ENCODE measurements at regions not wholly inside any gene's neighbourhood (a gene's known extent, or its start where the extent isn't known, plus 50 kb on each side); places are given as distances from the start of the nearest gene placed in this dataset.

- Histone ChIP-seq H3K9me3 (no peaks in the 10 kb centered on the region), H3K27me3 (no peaks in the 10 kb centered on the region), H3K4me3 (no peak overlapping the region), H3K36me3 (no peaks in the 10 kb centered on the region), H3K27ac (no peak overlapping the region), H3K4me1 (peaks cover 0 to 20% (median 0%) of the 10 kb centered on the region in 3 donors)
- no peak for ATAC-seq
- 69 to 90% methylated on average over 2 of the region's 3 CpGs for WGBS, 2 donors (ENCODE audit: low coverage in 1 of 2)
- no peak for TF ChIP-seq POLR2A (IDR thresholded peaks at IDR 0.05)
- no peak for TF ChIP-seq CTCF (IDR thresholded peaks at IDR 0.05)
- no peak for TF ChIP-seq POLR2AphosphoS5 (IDR thresholded peaks at IDR 0.05)
- no peak for TF ChIP-seq EP300 (IDR thresholded peaks at IDR 0.05)
These were observed 789.0 kb downstream of the DIAPH3 start for GRCh38 chr13:59374691-59375090.

- WGBS, 2 donors (ENCODE audit: low coverage in 1 of 2), result 42 to 45% methylated on average over 1 of the region's 1 CpG
- no peak for ATAC-seq
- H3K27ac ChIP-seq, result no peak overlapping the region
- TF ChIP-seq POLR2A (IDR thresholded peaks at IDR 0.05) (no peak), CTCF (IDR thresholded peaks at IDR 0.05) (no peak), POLR2AphosphoS5 (IDR thresholded peaks at IDR 0.05) (no peak), EP300 (IDR thresholded peaks at IDR 0.05) (no peak)
- H3K9me3 ChIP-seq, result peaks cover 0 to 5% (median 0%) of the 10 kb centered on the region in 3 donors
- H3K27me3 ChIP-seq, result no peaks in the 10 kb centered on the region
- H3K4me3 ChIP-seq, result no peak overlapping the region
- no peaks in the 10 kb centered on the region for H3K36me3 ChIP-seq
- no peaks in the 10 kb centered on the region for H3K4me1 ChIP-seq
These were observed 779.6 kb downstream of the DIAPH3 start for GRCh38 chr13:59384154-59384553.

GRCh38 chr13:59391696-59392095, 772.0 kb downstream of the DIAPH3 start:
- Histone ChIP-seq H3K9me3 (peaks cover 0 to 5% (median 0%) of the 10 kb centered on the region in 3 donors), H3K4me3 (no peak overlapping the region), H3K27me3 (no peaks in the 10 kb centered on the region), H3K36me3 (no peaks in the 10 kb centered on the region), H3K27ac (no peak overlapping the region), H3K4me1 (peaks cover 0 to 7% (median 0%) of the 10 kb centered on the region in 3 donors)
- TF ChIP-seq POLR2A (IDR thresholded peaks at IDR 0.05), result no peak
- TF ChIP-seq CTCF (IDR thresholded peaks at IDR 0.05), result peak; percentile 64 to 83 (median 78)
- peak; percentile 60 for ATAC-seq
- WGBS, 2 donors (ENCODE audit: low coverage in 1 of 2), result 30 to 43% methylated on average over 2 of the region's 2 CpGs

DNA sequence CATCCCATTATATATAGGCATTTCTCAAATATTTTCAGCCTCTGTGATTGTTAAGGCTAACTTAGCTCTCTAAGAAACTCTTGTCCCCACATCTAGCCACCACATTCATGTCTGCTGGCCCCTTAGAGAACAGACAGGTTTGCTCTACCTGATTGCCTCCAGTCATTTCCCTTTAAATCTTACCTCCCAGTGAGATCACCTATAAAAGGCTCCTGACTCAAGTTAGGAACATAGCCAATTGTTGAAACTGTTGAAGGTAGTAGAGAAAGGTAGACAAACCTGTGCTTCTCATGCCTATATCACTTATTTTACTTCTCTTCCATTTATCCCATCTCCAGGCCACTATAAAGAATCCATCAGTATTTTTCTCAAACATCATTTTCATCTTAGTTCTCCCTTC, 771.4 kb downstream of the DIAPH3 start:
- Histone ChIP-seq H3K4me3 (no peak overlapping the region), H3K27ac (no peak overlapping the region), H3K27me3 (no peaks in the 10 kb centered on the region), H3K9me3 (peaks cover 0 to 5% (median 0%) of the 10 kb centered on the region in 3 donors), H3K36me3 (no peaks in the 10 kb centered on the region), H3K4me1 (peaks cover 0 to 7% (median 0%) of the 10 kb centered on the region in 3 donors)
- no peak for TF ChIP-seq CTCF (IDR thresholded peaks at IDR 0.05)
- TF ChIP-seq EP300 (IDR thresholded peaks at IDR 0.05), result no peak
- TF ChIP-seq POLR2A (IDR thresholded peaks at IDR 0.05), result no peak
- no peak for TF ChIP-seq POLR2AphosphoS5 (IDR thresholded peaks at IDR 0.05)
- ATAC-seq, result no peak

- Histone ChIP-seq H3K27me3 (no peaks in the 10 kb centered on the region), H3K9me3 (no peaks in the 10 kb centered on the region), H3K36me3 (no peaks in the 10 kb centered on the region), H3K4me3 (no peak overlapping the region), H3K4me1 (peaks cover 0 to 17% (median 5%) of the 10 kb centered on the region in 3 donors), H3K27ac (no peak overlapping the region)
- TF ChIP-seq POLR2A (IDR thresholded peaks at IDR 0.05), result no peak
- TF ChIP-seq EP300 (IDR thresholded peaks at IDR 0.05), result no peak
- TF ChIP-seq POLR2AphosphoS5 (IDR thresholded peaks at IDR 0.05), result no peak
- no peak for TF ChIP-seq CTCF (IDR thresholded peaks at IDR 0.05)
- no peak for ATAC-seq
- 100% methylated on average over 2 of the region's 2 CpGs for WGBS, 2 donors (ENCODE audit: low coverage in 1 of 2)
These were observed 769.2 kb downstream of the DIAPH3 start for GRCh38 chr13:59394496-59394895.

Data from gastroesophageal sphincter (tissue), 4 donors.